NCI-H2029 treated with DMSO at 0.1 percent for 48 hours (cell line): ENCODE measurements at regions not wholly inside any gene's neighbourhood (a gene's known extent, or its start where the extent isn't known, plus 50 kb on each side); places are given as distances from the start of the nearest gene placed in this dataset.
A peak's percentile ranks its signal among the peaks of the same experiment; 100 is the strongest.
"Not testable (repeated sequence)": the region's sequence is repeated elsewhere in the genome, so short reads cannot be mapped to it uniquely, and the experiment has no call there.

ENCODE experiments used
- DNase-seq: peaks from one replicate; lab custom pipeline; 2025; lab: John Stamatoyannopoulos, UW

DNA sequence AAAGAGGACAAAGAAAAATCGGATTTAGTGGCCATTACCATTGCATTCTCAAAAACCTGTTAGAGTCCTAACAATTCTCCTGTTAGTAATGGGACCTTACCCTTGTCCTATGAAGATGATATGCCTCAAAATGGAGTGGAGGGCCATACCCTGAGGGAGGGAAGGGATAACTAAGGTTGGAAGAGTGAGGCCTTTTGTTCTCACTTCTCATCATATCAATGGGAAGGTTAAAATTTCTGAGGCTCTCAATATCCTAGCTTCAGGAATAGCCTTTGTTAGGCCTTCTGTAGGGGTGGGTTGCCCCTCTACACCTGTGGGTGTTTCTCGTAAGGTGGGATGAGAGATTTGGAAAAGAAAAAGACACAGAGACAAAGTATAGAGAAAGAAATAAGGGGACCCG, 109.4 kb upstream of the SGIP1 start:
- DNase-seq = not testable (repeated sequence)

DNA sequence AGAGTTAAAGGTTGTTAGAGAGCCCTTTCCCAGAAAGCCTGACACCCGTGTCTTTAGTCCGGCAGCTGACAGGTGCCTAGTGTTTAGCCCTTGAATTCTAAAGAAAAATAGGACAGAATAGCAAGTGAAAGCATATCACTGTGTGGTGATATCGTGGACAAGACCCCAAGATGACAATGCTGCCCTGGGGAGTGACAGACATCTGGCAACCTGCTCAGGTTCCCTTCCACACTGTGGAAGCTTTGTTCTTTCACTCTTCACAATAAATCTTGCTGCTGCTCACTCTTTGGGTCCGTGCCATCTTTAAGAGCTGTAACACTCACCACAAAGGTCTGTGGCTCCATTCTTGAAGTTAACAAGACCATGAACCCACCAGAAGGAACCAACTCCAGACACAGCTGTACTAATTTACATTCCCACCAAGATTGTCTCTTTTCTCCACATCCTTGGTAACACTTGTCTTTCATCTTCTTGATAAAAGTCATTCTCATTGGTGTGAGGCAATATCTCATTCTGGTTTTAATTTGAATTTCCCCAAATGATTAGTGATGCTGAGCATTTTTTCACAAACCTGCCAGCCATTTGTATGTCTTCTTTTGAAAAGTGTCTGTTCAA, 107.6 kb upstream of the SGIP1 start:
- DNase-seq = no peak

DNA sequence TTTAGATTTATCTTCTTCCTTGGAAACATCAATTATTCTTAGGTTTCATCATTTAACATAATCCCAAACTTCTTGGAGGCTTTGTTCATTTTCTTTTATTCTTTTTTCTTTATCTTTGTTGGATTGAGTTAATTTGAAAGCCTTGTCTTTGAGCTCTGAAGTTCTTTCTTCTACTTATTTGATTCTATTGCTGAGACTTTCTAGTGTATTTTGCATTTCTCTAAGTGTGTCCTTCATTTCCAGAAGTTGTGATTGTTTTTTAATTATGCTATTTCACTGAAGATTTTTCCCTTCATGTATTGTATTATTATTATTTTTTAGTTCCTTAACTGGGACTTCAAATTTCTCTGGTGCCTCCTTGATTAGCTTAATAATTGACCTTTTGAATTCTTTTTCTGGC, 103.1 kb upstream of the SGIP1 start:
- not testable (repeated sequence) for DNase-seq

DNA sequence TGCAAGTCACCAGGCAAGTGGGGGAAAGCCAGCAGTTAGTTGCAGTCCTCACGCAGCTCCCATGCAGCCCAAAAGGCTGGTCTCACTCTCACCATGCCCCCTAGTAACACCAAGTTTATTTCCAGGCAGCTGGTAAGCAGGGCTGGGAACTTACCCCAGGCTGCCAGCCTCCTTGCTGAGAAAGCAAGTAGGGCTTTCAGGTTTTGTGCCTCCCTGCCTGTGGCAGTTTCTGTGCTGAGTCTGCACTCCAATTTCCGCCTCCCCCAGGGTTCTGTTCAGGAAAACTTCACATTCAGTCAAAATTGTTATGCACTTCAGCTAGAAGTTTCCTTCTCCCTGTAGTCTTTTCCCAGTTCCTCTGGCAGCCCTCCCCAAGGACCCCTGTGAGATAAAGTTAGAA, 102.0 kb upstream of the SGIP1 start:
- DNase-seq = no peak

DNA sequence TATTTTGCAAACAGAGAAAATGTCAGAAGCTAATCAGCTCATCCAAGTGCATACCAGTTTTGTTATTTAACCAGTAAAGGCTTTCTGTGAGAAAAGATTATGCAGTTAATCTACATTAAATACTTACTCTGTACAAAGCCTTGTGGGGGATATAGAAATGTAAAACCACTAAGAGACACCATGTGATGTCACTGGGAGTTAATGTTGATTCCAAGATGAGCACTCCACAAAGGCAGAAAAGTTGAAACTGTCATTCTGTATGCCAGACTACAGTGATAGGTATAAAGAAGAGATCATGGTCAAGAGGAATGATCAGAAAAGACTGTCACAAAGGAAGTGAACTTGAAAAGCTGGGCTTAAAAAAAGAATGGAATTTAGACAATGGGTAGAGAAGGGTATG, 100.3 kb upstream of the SGIP1 start:
- DNase-seq = no peak

DNA sequence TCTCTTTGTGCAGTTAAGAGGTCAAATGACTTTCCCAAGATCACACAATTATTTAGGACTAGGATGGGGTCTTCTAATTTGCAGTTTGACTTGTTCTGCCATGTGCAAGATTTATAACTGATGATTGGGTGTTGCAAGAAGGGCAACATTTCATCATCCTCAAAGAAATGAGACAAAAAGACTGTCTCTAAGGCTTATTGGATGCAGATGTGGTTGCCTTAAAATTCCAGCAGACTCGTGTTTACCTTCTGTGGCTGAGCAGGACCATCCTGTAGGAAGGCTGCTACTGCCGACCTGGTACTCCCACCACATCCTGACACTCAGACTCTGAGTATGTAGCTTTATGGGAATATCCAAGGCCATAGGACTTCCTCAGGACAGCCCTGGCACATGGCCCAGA, 99.9 kb upstream of the SGIP1 start:
- no peak for DNase-seq

DNA sequence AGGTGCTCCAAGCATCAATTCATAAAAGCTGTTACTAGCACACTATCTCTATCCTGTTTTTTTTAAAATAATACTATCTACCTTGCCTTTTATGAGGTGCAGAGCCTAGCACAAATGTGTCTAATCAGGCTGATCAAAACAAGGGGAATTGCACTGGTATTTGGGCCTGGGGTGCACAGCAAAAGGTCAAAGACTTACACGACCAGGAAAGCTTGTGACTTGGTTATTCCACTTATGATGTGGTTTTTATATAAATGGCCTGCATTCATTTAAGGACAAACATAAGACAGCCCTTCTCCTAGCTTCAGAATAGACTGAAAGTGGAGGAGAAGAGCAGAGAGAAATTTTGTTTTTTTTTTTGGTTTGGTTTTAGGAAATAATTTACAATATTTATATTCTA, 98.4 kb upstream of the SGIP1 start:
- DNase-seq = no peak

DNA sequence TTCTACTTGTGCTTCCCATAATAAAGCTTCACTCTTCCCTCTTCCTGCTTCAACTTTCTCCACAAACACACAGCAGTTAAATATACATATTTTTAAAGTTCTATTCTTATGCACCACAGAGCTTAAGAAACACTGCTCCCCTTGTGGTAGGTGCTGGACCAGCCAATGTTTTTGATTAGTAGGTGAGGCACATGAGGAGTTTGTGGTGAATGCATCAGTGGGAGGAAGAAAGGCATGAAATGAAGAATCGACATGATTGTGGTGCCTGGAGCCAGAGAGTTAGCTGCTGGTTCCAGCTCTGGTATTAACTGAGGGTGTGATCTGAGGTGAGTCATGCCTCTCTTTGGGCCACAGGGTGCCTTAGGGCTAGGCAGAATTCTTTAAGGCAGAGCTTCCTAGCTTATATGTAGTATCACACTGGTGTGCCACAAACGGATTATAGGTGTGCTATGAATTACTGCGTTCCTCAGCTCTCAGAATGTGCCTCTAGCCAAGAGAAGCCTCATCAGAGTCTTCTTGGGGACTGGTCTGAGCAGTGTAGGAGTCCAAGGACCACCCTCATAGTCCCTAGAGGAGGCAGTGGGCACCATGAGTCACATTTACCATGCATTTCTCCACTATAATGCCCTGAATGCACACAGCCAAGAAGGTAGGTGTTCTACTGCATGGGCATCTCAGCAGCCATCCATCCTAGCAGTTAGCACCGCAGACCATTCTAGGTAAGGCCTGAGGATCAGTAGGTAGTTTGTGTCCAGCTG, 97.4 kb upstream of the SGIP1 start:
- no peak for DNase-seq

DNA sequence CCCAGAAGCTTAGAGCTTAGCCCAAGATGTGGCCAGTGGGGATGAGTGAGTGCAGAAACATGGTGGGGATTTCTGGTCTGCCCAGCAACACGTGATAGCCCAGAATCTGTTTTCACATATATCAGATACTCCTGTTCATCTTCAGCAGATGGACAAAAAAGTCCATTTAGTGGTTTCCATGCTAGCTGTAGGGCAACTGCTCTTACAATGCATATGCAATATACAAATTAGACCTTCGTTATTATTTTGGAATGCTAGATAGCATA, 96.9 kb upstream of the SGIP1 start:
- DNase-seq = no peak

DNA sequence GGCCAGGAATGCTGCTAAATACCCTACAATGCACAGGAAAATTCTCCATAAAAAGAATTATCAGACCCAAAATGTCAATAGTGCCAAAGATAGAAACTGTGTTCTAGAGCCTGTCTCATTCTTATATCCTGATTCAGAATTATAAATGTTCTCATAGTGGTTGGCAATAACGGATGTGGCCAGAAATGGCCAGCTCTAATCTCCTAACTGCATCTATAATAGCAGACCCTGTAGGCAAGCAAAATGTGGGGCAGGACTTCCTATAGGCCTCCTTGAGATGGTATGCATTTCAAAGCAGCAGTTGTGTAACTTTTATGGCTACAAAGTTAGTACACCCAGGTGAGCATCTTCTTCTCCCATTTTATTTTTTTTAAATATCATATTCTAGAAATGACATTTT, 95.9 kb upstream of the SGIP1 start:
- no peak for DNase-seq

DNA sequence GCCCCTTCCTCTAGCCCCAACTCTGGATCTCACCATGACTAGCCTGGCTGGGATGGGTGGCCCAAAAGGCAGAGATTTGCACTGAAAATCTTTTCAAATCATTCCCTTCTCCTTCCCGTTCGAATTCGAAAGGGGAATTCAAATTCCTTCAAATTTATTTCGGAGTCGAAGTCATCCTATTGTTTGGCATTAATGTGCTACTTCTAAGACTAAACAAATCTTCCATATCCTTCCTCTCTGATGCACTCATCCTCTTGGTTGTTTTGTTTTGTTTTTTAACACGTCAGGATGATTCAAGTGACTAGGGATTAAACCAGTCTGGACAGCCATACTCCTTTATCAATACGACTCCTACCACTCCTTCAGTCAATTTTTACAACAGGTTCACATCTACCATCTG, 95.5 kb upstream of the SGIP1 start:
- DNase-seq = no peak

DNA sequence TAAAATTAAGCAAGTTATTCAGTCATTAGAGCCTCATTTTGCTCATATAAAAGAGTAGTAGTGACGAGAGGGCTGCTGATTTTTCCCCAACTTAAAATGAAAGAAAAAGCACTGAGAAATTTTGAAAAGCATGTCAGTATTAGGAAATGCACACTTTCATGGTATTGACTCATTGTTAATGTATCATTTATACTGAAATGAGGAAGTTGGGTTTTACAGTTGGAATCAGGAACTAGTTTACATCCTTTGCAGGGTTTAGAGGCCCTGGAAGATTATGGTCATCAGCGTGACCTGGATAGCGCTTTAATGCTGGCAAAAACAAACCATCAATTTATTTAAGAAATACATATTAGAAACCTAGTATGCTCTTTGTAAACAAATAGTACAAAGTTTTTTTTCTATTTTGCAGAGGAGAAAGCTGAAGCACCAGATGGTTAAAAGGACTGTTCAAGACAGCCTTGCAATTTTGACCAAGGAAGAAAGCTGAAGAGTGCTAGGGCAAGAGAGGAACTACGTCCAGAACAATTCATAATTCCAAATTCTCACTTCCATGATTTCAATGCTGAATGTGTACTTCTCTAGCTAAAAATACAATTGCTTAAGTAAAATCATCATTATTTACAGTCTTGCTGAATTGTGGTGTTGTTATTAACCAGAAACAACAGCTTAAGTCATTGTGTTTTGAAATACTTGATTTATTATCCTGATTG, 94.8 kb upstream of the SGIP1 start:
- DNase-seq = no peak

DNA sequence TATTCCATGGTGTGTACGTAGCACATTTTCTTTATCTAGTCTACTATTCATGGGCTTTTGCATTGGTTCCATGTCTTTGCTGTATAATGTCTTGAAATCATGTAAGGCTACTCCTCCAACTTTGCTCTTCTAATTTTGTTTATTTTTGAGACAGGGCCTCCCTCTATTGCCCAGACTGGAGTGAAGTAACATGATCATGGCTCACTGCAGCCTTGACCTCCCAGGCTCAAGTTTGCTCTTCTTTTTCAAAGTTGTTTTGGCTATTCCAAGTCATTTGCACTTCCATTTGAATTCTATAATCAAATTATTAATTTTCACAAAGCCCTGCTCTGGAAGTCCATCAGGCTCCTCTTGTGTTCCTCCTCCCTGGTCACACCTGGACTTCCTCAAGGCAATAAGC, 90.2 kb upstream of the SGIP1 start:
- DNase-seq = no peak

DNA sequence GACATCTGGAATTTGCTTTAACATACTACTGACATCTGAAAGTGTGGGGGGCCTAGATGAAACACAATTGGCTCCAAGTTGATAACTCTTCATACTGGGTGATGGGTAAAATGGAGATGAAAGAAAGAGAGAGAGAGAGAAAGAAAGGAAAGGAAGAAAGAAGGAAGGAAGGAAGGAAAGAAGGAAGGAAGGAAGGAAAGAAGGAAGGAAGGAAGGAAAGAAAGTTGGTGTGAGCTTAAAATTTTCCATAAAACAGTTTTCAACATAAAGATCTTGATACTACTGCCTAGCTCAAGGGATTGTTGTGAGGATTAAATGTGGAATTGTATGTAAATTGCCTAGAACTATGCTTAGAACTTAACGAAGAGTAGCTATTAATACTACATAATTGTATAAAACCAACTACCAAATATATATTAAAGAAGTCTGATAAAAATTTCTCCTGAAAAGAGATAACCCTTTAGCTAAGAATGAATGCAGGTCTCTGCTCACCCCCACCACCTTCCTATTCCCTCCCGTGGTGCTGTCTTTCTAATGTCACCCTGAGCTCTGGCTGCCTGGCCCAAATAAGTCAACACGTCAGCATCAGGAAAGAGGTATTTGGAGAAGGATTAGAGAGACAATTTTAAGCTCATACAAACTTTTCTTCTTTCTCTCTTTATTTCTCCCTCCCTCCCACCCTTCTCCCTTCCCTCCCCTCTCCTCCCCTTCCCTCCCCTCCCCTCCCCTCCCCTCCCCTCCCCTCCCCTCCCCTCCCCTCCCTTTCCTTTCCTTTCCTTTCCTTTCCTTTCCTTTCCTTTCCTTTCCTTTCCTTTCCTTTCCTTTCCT, 89.3 kb upstream of the SGIP1 start:
- no peak for DNase-seq

DNA sequence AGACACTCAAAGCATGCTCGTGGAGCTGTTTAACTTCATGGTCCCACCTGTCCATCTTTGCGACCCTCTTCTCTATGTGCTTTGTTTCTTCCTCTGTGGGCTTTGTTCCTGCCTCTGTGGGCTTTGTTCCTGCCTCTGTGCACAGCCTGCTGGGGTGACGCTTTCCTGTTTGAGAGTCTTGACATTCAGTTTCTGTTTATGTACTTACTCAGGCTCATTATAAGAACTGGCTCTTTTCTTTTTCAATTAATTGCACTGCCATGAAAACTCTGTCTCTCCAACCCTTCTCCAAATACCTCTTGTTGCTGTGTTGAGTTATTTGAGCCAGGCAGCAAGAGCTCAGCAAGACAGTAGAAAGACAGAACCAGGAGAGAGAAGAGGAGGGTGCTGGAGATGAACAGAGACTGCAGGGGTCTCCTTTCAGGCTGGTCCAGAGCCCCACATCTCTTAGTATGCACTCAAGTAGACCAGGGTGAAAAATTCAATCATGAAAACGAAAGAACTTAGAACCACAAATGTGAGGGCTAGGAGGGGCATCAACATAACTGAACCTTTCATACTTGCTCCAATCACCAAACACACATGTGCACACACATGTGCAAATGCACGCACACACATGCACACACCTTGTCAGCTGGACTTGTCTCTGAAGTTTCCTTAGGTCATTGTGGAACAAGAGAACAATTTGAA, 88.3 kb upstream of the SGIP1 start:
- no peak for DNase-seq

DNA sequence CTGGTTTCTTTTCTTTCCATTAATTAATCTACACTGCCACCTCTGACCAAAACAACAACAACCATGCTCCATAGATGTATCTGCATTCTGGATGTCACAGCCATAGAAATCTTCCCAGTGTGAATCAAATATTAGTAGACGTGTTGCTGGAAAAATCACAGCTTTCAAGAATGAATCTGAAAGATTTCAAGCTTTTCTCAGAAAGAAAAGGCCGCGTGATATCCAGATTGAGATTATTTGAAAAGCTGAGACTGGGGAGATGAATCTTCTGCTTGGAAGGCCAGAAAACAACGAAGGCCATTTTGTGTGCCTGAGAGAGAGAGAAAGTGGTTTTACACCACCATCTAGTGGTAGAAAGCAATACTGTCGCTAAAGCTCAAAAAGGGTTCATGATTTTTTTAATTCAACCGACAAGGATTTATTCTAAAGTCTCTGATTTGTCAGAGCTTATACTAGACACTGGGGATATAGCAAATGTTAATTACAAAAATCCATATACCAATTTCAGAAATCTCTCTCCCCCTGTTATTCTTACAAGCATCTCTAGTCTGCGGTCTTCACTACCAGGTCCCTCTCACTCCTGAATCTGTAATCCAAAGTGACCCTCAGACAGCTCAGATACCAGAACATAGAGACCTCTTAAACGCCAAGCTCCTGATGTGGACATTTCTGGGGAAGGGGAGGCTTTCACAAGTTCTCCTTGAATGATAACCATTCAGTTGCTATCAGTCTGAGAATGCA, 87.5 kb upstream of the SGIP1 start:
- DNase-seq = peak; percentile 76

DNA sequence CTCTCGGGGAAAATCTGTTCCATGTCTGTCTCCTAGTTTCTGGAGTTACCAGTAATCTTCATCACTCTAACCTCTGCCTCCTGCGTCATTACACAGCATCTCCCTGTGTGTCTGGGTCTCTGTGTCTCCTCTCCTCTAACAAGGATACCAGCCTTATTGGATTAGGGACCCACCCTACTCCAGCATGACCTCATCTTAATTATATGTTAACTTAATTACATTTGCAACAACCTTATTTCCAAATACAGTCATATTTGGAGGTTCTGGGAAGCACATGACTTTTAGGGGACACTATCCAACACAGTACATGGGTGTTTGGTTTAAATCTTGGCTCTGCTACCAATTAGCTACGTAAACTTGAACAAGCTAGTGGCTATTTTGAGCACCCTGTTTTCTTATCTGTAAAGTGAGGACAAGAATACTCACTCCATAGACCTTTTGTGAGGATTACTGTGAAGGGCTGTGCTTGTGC, 83.9 kb upstream of the SGIP1 start:
- DNase-seq = no peak

DNA sequence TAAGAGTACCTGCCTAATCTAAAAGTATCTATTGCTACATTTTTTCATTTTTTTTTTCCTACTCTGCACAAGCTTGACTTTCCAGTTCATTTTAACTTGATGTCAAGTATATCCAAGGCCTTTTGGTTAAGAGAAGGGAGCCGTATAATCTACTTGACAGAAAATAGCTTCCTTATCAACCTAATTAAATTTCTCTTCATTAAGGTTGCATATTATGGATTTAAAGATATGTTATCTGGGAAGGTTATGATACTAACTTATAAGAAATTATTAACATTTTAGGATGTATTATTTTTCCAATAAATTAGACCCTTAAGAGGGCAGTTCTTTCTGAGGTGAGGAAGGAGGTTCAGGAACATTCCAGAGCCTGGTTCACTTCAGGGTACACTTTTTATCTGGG, 83.1 kb upstream of the SGIP1 start:
- no peak for DNase-seq

DNA sequence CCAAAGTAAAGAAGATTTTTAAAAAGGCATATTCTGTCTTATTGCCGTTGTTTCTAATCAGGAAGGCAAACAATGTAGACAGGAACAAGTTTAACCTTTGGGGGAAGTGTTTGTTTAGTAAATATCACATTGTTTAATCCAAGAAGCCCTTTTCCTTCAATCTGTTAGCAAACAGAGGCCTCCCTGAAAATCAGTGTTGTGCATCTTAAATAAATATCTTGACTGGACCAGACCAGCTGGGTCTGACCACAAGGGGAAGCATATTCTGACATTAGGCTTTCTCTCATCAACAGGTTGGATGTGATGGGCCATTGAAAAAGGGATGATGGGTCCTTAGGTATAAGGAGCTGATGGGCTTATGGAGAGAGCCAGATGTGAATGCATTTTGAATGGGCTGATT, 81.8 kb upstream of the SGIP1 start:
- DNase-seq = no peak

DNA sequence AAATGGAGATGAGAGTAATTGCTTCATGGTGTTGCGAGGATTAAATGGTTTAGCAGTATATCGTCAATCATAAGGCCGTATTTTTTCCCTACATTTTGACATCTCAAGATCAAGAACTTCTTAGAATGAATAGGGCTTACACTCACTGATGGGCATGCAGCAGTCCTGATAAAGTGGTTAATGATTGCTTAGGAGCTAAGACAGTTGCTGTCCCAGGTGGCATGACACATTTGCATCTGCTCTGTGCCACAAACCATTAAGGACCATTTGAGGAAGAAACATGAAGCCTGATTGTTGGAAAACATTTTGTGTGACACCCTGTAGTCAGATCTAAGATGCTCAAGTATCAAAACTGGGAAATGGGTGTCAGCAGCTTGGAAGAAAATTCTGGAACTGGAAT, 81.0 kb upstream of the SGIP1 start:
- no peak for DNase-seq

DNA sequence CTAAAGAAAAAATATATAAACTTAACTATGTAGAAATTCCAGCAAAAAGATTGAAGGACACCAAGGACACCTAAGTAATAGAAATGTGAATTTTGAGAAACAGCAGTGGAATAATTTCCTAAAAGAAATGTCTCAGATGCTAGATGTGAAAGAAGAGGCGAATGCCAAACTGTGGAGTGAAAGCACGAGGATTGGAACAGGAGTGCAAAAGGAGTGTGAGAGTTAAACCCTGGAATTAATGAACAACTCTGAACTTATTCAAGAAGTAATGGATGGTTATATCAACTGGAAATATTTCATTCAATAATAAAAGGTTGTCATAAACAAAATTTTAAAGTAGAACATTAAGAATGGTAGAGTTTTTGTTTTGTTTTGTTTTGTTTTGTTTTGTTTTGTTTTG, 78.5 kb upstream of the SGIP1 start:
- no peak for DNase-seq
